Endothelial cell (in vitro differentiated cells): ENCODE measurements at regions not wholly inside any gene's neighbourhood (a gene's known extent, or its start where the extent isn't known, plus 50 kb on each side); places are given as distances from the start of the nearest gene placed in this dataset.

Experiments
- DNase-seq: peaks from one replicate; pipeline ENCODE4 v3.0.0; 2021; ENCODE audit warnings: low spot score
- H3K27ac Mint-ChIP-seq: one replicate; pipeline ENCODE4 v1.8.0; 2021; ENCODE audit warnings: mixed read lengths, inconsistent platforms; ENCODE audit not compliant: unreplicated experiment
- H3K27me3 Mint-ChIP-seq: one replicate; pipeline ENCODE4 v1.8.0; 2021; ENCODE audit warnings: mild to moderate bottlenecking, moderate library complexity, mixed read lengths, inconsistent platforms; ENCODE audit not compliant: unreplicated experiment
- H3K36me3 Mint-ChIP-seq: one replicate; pipeline ENCODE4 v1.8.0; 2021; ENCODE audit warnings: mild to moderate bottlenecking, low read depth, mixed read lengths, inconsistent platforms; ENCODE audit not compliant: unreplicated experiment
- H3K4me1 Mint-ChIP-seq: one replicate; pipeline ENCODE4 v1.8.0; 2021; ENCODE audit warnings: mild to moderate bottlenecking, mixed read lengths, inconsistent platforms; ENCODE audit not compliant: unreplicated experiment
- H3K4me3 Mint-ChIP-seq: one replicate; pipeline ENCODE4 v1.8.0; 2021; ENCODE audit warnings: mild to moderate bottlenecking, mixed read lengths, inconsistent platforms; ENCODE audit not compliant: unreplicated experiment
- H3K9me3 Mint-ChIP-seq: one replicate; pipeline ENCODE4 v1.8.0; 2021; ENCODE audit warnings: mixed read lengths, inconsistent platforms; ENCODE audit not compliant: unreplicated experiment
- CTCF ChIP-seq: fragments of 200-600 bp; sonication (generic); IDR thresholded peaks from one replicate; pipeline ENCODE4 v1.5.0; 2021; ENCODE audit warnings: antibody characterized with exemption; ENCODE audit not compliant: unreplicated experiment

DNA sequence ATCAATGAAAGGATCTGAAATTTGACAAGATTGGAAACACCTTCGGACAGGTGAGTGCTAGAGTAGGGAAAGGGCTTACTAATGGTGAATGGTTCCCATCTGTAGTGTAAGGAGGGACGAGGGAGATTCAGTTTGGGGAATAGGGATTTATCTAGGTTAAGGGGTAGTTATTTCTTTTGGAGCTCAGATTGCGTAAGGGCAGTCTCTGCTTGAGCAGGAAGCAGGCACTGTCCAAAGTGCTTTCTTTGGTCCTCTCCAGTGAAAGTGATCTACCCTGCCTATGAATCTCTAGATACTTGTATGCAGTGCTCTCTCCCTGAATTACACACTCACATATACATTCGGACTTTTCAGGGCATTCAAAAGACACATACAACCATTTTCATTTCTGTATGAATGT is 272.9 kb upstream of the FIGN start:
- no peak overlapping the region for H3K4me3 Mint-ChIP-seq
- H3K27me3 Mint-ChIP-seq: no peaks in the 10 kb centered on the region
- no peaks in the 10 kb centered on the region for H3K4me1 Mint-ChIP-seq
- no peaks in the 10 kb centered on the region for H3K36me3 Mint-ChIP-seq
- H3K27ac Mint-ChIP-seq: no peak overlapping the region
- TF ChIP-seq CTCF: no peak
- no peak for DNase-seq
- no peaks in the 10 kb centered on the region for H3K9me3 Mint-ChIP-seq

GRCh38 chr2:164006704-164007103 is 270.9 kb upstream of the FIGN start:
- Mint-ChIP-seq H3K9me3 (no peaks in the 10 kb centered on the region), H3K4me3 (no peak overlapping the region), H3K27me3 (no peaks in the 10 kb centered on the region), H3K4me1 (no peaks in the 10 kb centered on the region), H3K27ac (no peak overlapping the region), H3K36me3 (no peaks in the 10 kb centered on the region)
- DNase-seq: no peak
- no peak for TF ChIP-seq CTCF

DNA sequence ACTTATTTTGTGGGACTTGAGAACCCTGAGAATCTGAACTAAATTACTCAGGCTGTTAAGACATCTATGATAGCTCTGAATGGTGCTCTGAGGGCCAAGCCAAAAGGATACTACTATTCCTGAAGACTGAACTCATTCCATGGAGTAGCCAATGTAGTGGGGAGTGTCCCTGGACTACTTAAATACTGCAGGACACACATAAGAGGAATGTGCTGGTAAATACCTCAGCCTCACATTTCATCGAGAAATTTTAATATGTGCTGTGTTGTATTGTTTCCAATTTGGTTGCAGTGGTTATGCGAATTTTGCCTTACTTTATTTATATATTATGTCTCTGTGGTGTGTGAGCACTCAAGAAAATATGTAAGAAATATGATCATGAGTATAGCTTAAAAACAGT is 264.4 kb upstream of the FIGN start:
- H3K4me3 Mint-ChIP-seq: no peak overlapping the region
- H3K36me3 Mint-ChIP-seq: no peaks in the 10 kb centered on the region
- DNase-seq: no peak
- no peaks in the 10 kb centered on the region for H3K9me3 Mint-ChIP-seq
- no peaks in the 10 kb centered on the region for H3K27me3 Mint-ChIP-seq
- H3K27ac Mint-ChIP-seq: no peak overlapping the region
- TF ChIP-seq CTCF: no peak
- H3K4me1 Mint-ChIP-seq: no peaks in the 10 kb centered on the region

DNA sequence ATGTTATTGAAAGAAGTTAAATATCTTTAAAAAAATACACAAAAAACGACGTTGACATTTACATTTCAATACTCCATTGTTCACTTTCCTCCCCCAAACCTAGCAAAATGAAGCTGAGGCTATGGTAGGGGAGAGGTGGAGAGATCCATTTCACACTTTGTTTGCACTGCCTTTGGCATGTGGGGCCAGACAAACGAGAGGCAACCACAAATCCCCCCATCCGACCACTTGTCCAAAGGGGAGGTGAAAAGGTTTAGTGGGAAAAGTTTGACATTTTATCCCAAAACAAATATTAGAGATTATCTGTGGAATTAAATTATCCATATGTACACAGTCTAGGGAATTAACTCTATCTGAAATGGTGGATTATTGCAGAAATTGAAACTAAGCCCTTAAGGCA is 261.7 kb upstream of the FIGN start:
- Mint-ChIP-seq H3K4me1 (no peaks in the 10 kb centered on the region), H3K36me3 (no peaks in the 10 kb centered on the region), H3K4me3 (no peak overlapping the region), H3K27me3 (no peaks in the 10 kb centered on the region), H3K9me3 (no peaks in the 10 kb centered on the region), H3K27ac (no peak overlapping the region)
- no peak for DNase-seq
- no peak for TF ChIP-seq CTCF

DNA sequence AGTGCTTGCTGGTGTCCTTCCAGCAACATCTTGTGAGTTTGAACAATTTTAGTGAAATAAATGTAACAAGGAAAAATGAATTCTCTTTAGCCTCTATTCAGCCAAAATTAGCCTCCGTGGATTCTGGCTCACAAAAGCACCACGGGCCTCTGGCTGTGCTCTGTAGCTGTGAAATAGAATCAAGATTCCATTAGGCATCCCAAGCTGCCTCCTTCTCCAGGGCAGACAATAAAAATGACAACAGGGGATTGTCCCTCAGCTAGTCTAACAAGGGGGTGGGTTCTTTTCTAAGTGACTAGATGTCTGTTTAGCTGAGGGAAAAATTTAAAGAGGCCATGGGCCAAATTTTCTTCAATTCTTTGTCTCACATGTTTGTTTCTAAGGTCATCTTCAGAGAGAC is 254.7 kb upstream of the FIGN start:
- H3K27me3 Mint-ChIP-seq: no peaks in the 10 kb centered on the region
- no peak for DNase-seq
- no peak overlapping the region for H3K4me3 Mint-ChIP-seq
- H3K9me3 Mint-ChIP-seq: no peaks in the 10 kb centered on the region
- no peaks in the 10 kb centered on the region for H3K36me3 Mint-ChIP-seq
- TF ChIP-seq CTCF: no peak
- H3K27ac Mint-ChIP-seq: no peak overlapping the region
- H3K4me1 Mint-ChIP-seq: peaks cover 6% of the 10 kb centered on the region
